GM18502 (cell line): ENCODE measurements at regions not wholly inside any gene's neighbourhood (a gene's known extent, or its start where the extent isn't known, plus 50 kb on each side); places are given as distances from the start of the nearest gene placed in this dataset.
A peak's percentile ranks its signal among the peaks of the same experiment; 100 is the strongest.

Experiments used
- ATAC-seq: cut with Tn5 transposase; IDR thresholded peaks from one replicate; pipeline ENCODE4 v1.9.1; 2021; ENCODE audit warnings: mild to moderate bottlenecking; ENCODE audit not compliant: unreplicated experiment, poor library complexity

- ATAC-seq = no peak
Observed at GRCh38 chr18:55095584-55095983, 136.3 kb upstream of the CCDC68 start.

- ATAC-seq = no peak
Observed at GRCh38 chr18:55093808-55094207, 134.5 kb upstream of the CCDC68 start.

- ATAC-seq = no peak
Observed at GRCh38 chr18:55093295-55093694, 134.0 kb upstream of the CCDC68 start.

GRCh38 chr18:55092166-55092565 lies 132.9 kb upstream of the CCDC68 start:
- no peak for ATAC-seq

GRCh38 chr18:55090564-55091188 lies 131.4 kb upstream of the CCDC68 start:
- ATAC-seq = no peak

- no peak for ATAC-seq
Observed at GRCh38 chr18:55089610-55090009, 130.3 kb upstream of the CCDC68 start.

GRCh38 chr18:55088561-55088960 lies 129.3 kb upstream of the CCDC68 start:
- ATAC-seq = no peak

- ATAC-seq = peak; percentile 53
Observed at GRCh38 chr18:55088000-55088401, 128.7 kb upstream of the CCDC68 start.

- ATAC-seq = no peak
Observed at GRCh38 chr18:55086906-55087305, 127.6 kb upstream of the CCDC68 start.

GRCh38 chr18:55085557-55086285 lies 126.5 kb upstream of the CCDC68 start:
- ATAC-seq = no peak

GRCh38 chr18:55084550-55084949 lies 125.3 kb upstream of the CCDC68 start:
- no peak for ATAC-seq

- no peak for ATAC-seq
Observed at GRCh38 chr18:55083461-55083860, 124.2 kb upstream of the CCDC68 start.

GRCh38 chr18:55079481-55080355 lies 120.5 kb upstream of the CCDC68 start:
- no peak for ATAC-seq

GRCh38 chr18:55079067-55079466 lies 119.8 kb upstream of the CCDC68 start:
- no peak for ATAC-seq

GRCh38 chr18:55078303-55078932 lies 119.2 kb upstream of the CCDC68 start:
- ATAC-seq = no peak

GRCh38 chr18:55076643-55077218 lies 117.5 kb upstream of the CCDC68 start:
- no peak for ATAC-seq

GRCh38 chr18:55073834-55074233 lies 114.6 kb upstream of the CCDC68 start:
- no peak for ATAC-seq

GRCh38 chr18:55073116-55073515 lies 113.9 kb upstream of the CCDC68 start:
- no peak for ATAC-seq

- ATAC-seq = no peak
Observed at GRCh38 chr18:55072698-55073097, 113.4 kb upstream of the CCDC68 start.

GRCh38 chr18:55072181-55072580 lies 112.9 kb upstream of the CCDC68 start:
- no peak for ATAC-seq
